ENCODE measurements at regions not wholly inside any gene's neighbourhood (a gene's known extent, or its start where the extent isn't known, plus 50 kb on each side); places are given as distances from the start of the nearest gene placed in this dataset.
"Not testable (repeated sequence)": the region's sequence is repeated elsewhere in the genome, so short reads cannot be mapped to it uniquely, and the experiment has no call there.

DNA sequence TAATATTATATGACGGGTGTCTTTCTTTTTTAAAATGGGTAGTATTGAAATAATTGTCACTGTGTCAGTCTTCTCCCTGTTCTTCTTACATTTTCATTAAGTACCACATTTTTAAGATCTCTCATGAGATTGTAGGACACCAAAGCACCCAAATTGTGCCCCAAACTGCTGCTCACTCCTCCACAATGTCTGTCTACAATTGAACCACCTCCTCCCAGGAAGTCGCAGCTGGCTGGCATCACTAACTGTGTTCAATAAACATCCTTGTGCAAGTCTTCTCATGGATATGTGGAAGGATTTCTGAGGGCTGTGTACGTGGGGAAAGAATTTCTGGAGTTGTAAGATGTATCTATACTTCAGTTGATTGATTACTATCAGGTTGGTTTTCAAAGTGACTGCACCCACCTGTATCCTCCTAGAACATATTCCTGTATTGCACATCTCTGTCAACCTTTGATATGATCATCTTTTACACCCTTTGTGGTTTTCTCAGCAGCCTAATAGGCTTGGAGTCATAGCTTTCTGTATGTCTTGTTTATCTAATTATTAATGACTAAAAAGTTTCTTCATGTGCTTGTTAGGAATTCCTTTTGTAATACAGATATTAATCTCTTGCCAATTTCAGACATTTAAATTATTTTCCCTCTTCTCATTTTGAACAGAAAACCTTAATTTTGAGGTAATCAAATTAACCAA, 774.9 kb downstream of the RNF144A start:
- ATAC-seq, result no peak

DNA sequence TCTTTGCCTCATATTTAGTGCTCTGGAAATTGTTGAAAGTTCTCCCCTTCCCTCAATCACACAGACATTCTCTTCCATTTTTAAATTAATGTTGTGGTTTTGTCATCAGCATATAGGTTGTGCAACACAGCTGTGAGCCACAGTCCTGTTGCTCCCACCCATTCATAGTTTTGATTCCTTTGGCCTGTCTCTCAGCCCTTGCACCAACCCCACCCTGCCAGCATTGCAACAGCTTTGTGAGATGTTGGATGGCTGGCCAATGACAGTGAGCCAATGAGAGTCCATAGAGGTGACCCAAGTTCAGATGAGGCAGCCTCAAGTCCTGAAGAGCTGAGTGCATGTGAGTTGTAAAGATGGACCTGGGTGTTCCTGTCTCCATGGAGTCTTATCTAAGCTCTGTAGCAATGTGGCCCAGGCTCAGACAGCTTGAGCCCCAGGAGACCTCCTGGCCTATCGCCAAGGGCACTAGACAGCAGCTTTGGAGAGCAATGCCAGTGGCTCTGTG, 775.5 kb downstream of the RNF144A start:
- ATAC-seq, result no peak

DNA sequence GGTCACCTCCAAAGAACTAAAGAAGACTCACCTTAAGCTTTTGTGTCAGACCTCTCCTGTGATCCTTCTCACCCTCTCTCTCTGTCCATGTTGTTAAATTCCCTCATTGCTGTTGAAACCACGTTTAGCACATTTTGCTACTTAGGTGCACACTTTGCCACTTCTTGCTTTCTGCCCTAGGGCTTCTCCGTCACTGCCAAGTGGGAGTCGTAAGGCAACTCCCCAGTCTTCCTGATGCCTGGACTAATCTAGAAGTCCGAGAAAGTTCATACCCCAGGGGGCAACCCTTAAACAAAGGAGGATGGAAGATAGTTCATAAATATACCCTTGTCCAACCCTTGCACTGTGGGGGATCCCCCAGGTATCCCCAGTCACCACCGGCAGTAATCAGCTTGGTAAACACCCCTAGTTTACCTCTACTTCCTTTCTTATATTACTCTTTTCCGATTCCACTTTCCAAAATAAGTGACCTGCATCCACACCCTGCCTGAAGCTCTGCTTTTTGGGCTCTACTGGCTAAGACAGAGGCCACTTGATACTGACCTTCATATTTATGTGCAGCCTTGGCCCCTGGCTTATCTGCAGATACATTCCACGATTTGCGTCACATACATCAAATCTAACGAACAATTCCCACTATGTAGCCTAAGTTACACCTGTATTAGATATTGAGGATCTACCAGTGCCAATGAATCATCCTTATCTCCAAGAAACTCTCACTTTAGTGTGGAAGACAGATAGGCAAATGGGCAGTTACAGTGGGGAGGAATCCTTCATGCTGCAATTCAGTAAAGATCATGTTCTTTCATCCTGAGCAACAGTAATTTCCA, 776.2 kb downstream of the RNF144A start:
- no peak for ATAC-seq

DNA sequence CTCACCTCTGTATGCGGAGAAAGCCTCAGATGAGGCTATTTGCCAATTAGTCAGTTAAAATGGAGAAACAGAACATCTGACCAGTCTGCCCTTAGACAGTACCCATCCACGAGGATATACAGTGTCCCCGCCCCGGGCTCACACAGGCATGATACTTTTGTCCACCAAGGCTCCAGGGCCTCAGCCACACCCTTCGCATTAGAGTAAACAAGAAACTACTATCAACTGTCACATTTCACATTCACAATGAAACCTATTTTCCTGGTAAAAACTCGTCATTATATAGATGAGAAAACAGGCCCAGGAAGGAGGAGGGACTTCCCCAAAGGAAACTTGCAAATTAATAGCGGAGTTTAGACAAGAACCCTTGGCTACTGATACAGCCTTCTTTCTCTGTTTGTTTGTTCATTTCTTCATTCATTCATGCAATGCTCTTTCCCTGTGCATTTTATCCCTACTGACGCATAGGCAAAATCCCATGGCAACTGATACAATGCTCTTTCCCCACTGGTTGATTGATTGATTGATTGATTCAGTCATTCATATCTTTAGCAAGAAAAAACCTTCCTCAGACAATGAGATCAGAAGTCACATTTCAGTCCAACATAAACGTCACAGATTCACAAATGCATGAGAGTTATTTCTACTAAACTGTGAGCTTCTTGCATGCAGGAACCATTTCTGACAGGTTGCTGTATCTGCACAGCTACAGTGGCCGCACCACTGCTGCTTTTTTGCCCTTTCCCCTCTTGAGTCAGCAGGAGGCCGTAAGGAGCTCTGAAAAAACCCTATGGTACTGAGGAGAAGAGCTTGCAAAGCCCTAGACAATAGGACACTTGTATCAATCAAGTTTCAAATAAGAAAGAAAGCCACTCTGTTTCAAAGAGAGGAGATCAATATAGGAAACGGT, 777.1 kb downstream of the RNF144A start:
- peak in 1 of 2 donors; percentile 48 for ATAC-seq

DNA sequence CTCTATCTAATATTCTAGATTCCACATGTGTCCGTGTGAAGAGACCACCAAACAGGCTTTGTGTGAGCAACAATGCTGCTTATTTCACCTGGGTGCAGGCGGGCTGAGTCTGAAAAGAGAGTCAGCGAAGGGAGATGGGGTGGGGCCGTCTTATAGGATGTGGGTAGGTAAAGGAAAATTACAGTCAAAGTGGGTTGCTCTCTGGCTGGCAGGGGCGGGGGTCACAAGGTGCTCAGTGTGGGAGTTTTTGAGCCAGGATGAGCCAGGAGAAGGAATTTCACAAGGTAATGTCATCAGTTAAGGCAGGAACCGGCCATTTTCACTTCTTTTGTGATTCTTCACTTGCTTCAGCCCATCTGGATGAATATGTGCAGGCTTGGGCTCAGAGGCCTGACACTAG, 779.3 kb downstream of the RNF144A start:
- ATAC-seq, result not testable (repeated sequence)

DNA sequence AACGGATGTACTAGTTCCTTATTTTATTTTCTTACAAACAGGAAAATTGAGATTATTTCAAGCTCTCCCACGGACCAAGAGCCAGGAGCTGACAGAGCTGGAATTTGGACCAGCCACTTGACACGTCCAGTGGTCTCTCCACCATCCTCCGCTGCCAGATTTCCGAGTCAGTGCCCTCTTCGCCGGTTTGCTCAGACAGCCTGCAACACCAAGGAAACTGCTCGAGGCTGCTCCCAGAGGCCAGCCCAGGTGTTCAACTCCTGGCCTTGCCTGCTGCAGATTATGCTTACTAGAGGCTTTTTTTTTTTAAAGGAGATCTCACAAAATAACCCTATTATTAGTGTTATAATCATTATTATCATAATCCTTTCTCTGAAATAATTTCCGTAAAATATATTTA, 779.8 kb downstream of the RNF144A start:
- no peak for ATAC-seq

DNA sequence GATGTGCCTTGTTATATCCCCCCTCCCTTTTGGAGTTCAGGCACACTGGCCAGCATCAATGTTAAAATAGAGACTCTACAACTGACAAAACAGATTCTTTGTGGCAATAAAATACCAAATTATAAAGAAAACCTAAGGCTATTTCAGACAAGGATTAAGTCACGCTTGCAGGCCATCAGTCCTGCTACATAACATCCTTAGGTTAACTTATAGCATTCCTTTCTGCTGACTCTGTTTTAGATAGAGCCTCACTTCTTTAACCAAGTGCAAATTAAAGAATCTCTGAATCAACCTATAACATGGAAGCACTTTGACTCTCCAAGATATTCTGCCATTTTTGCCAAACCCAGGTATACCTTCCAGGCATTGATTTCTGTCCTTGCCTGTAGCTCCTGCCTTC, 784.6 kb downstream of the RNF144A start:
- no peak for ATAC-seq

DNA sequence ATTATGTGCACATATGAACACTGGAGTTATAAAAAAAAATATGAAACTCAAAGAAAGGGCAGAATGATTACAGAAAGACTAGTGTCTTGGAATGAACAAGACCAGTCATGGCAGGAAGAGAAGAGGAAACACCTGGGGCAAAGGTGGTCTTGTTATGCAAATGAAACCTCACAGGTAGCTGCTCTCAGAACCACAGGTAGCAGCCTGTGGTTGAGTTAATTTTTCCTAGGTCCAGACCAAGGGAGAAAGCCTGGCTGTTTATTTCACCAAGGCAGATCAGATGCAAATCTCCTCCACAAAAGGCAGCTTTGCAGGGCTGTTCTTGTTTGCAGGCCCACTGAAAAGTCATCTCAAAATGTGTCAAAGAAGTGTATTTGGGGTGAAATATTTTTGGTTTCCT, 785.8 kb downstream of the RNF144A start:
- ATAC-seq, result no peak

DNA sequence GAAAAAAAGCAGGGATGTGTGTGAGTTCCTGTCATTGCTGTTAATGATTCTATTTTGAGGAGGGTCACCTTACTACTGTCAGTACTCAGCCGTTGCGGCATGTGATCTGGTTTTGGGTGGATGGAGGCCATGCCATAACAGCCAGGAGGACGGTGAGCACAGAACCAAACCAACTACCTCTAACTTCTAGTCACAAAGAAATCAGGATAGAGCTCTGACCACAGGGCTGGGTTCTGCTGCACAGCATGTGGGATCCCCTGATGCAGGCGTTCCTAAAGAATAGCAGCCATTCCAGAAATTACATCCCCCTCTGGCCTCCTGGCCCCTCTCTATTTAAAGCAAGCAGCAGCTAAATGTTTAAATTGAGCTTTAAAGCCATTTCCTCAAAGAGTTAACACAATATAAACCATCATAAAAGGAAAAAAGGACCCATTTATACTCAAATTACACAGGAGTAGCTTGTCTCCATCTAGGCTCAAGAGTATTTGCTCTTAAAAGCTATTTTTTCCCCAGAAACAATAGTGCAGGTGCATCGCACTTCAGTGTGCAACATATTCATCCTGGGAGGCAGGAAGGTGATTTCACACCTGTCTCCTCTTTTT, 786.4 kb downstream of the RNF144A start:
- no peak for ATAC-seq

DNA sequence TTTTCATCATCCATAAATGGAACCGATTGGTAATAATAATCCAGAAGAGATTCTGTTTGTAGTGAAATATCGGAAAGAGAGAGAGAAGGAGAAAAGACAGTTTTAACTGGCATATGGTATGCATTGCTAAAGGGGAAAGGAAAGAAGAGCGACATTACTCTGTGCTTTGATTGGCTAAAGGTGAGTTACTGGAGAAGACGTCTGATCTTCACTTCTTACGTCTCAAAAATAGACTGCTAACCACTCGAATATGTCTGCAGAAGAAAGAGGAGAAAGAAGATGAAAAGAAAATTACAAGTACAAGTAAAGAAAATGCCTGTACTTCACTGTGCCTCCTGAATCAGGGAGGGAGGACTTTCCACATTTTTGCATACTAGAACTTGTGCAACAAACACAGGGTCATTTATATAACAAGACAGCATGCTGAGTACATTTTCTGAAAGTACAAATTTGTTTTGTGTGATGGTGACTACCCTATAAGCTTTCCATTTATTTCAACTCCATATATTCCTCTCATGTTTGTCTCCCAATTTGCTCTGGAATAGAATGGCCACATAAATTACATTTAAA, 787.2 kb downstream of the RNF144A start:
- no peak for ATAC-seq

DNA sequence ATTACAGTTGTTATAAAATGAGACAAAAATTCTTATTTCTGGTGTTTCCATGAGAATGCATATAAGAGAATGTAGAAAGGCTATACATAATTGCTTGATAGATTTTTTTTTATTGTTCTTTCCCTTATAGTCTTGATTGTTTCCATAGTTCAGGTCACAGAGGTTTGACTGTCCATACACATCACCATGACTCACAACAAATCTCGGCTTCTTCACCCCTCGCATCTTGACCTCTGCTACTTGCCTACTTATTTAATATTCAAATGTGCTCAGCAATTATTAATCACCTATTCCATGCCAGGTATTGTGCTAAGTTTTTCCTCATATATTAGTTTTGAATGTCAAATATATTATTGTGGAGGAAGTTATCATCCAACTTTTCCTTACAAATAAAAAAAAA, 789.6 kb downstream of the RNF144A start:
- no peak for ATAC-seq

DNA sequence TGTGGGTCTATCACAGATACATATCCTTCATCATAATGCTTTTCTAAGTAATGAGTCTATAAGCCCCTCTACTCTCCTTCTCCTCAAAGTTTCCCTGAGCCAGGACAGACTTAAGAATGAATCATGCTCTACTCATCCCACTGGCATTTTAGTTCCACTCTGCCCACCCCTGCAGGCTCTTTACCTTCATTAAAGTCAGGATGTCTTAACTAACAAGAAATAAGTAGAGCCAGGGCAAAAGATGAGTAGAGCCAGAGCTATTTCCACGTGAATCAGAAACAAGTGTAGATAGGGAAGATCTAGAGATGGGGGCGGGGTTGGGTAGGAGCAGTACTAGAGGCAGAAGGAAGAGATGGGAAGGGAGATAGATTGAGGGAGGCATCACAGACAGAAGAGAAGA, 790.5 kb downstream of the RNF144A start:
- no peak for ATAC-seq

DNA sequence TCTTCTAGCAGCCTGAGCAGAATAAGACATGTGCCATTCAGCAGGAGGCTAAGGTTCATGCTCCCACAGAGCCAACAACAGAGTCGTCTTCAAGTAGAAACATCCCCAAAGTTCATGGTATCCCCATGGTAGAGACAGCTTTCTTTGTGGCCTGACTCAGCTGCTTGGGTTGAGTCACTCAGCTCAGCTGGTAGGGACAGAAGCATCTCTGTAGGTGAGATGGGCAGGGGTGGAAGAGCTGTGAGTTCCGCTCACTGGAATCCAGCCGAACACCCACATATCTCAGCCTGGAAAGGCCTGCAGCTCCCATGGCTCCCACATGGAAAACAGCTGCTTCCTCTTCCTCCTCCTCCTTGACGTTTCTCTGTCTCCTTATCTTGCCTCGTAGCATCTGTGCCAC, 792.7 kb downstream of the RNF144A start:
- no peak for ATAC-seq

DNA sequence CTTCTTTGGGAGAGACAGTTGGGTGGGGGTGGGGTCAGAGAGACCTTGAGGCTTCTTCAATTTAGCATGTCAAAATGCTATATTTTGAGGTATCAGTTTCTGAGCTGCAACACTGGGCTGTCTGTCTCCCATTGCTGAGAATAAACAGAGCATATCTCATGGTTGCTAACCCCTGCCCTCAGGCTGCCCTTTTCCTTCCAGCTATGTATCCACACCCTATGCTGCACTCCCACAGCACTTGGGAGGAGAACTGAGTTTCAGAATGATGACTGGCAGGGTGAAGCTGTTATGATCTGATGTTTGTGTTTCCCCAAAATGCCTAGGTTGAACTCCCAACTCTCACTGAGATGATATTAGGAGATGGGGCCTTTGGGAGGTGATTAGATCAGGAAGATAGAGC, 794.0 kb downstream of the RNF144A start:
- ATAC-seq, result no peak

DNA sequence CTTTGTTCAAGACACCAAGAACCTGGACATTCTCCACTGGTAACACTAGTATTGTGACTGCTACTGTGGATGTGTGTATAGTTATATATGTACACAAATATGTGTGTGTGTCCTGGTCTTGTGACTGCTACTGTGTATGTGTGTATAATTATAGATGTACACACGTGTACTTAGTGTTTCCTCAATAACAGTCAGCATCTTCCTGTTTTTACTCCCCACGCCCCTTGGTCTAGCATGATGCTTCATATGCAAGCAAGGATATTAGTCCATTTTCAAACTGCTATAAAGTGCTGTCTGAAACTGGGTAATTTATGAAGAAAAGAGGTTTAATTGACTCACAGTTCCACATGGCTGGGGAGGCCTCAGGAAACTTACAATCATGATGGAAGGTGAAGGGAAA, 802.7 kb downstream of the RNF144A start:
- no peak for ATAC-seq

DNA sequence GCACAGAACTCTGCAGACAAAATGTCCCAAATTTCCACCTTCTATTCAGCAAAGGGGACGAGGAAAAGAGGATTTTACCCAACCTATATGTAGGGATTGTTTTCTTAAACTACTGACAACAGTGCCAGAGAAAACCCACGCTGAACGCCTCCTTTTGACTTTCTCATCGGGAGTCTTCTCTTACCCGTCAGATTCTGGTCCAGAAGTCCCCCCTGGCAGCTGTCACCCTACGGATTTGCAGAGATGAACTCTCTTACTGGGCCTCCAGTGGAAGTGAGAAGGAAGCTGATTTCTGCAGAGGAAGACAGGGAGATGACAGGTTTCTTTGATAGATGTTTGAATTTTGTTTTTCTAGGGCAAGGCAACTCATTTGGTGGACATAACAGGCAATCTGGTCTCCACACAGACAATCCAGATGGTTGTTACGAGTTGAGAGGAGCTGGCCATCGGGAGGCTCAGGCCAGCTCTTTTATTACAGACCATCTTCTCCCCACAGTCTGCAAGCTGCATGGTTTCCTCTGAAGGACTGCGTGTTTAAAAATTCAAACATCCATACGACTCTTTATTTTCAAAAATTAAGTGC, 804.3 kb downstream of the RNF144A start:
- no peak for ATAC-seq

DNA sequence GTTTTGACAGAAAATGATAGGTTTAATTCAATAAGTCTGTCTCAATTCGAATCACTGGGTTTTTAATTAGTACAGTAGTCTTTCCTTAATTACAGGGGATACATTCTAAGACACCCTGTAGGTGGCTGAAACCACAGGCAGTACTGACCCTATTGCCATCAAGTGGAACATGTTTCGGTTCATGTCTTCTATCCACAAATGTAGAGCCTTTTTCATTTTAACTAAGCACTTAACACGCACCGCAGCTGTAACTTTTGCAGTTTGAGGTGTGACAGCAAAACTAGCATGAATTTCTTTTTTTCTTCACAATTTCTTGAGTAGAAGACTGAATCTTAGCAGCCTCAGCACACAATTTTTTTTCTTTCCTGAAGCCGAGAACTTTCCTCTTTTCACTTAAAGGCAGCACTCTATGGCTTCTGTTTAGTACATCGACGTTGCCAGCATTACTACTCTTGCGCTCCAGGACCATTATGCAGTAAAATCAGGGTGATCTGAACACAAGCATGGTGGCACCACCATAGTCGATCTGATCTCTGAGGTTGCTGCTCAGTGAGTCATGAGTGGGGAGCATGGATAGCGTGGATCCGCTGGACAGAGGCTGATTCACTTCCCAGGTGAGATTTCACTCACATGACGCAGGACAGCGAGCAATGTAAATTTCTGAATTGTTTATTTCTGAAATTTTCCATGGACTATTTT, 805.1 kb downstream of the RNF144A start:
- ATAC-seq, result no peak

DNA sequence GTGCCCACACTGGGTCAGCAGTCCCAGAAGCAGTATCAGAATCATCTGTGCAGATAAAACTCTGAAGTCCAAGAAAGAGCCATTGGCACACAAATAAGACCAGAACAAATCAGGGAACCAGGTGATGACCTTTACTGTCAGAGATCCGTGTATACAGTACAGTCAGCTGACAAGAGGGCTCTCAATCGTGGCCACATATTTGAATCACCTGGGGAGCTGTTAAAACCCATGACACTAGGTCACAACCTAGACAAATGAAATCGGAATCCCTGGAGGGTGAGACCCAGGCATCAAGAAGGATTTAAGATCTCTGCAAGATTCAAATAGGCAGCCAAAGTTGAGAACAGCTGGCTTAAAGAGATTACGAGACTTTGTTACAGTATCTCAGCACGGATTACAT, 807.1 kb downstream of the RNF144A start:
- ATAC-seq, result no peak

DNA sequence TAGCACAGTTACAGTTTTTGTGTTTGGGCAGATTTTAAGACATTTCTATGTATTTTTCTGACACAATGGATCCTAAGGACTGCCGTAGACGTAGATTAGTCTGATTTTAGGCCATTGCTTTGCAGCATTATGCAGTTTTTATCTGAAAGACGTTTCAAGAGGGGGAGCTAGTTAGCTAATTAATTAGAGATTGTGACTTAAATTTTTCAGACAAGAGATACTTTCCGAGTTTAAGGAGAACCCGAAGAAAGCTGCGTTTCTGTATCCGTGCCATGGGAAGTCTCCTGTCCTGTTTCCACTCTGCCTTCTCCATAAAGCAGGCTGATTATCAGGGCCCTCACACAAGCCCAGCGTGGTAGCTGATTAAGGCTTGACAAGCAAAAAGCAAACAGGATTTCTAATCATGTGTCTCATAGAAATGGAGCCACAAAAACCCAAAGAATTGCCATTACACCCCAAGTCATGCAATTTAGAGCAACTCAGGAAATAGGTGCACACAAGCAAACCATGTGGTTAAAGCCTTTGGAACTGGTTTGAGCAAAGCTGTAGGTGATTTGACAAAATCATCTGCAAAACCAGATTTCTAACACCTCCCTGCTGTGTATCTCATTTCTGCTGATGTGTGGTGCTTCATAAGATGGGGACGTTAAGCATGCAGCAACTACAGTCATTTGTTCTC, 808.1 kb downstream of the RNF144A start:
- ATAC-seq, result peak in 1 of 2 donors; percentile 3

DNA sequence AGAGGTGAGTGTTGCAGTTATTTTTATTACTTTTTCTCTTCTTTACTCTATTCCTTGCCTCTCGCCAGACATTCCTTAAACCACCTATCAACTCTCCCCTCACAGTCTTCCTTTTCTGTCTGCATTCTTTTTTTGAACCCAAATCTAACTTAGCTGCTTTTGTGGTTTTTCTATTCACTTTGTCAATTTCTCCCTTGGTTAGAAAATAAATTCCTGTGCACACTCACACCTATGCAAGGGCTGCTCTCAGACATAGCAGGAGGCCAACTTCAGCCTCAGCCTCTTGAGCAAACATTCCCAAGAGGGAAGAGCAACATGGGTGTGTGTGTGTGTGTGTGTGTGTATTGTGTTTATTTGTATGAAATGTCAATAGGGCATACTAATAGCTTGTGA, 808.6 kb downstream of the RNF144A start:
- no peak for ATAC-seq

DNA sequence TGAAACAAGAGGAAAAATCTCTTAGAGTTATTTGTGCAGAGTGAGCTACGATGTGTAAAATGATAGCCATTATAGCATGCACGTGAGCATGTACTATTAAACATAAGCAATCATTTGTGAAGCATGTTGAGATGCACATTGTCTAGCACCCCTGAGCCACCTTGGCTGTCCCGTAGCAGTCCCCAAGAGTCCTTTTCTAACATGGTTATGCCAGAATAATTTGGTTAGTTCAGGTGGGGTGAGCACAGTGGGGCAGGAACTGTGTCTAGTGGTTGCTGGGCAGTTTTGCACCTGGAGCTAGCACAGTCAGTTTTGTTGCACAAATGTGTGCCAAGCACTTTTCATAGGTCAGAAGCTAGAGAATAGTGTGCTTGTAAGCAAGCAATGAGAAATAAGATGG, 809.8 kb downstream of the RNF144A start:
- no peak for ATAC-seq
